ENCODE measurements at regions not wholly inside any gene's neighbourhood (a gene's known extent, or its start where the extent isn't known, plus 50 kb on each side); places are given as distances from the start of the nearest gene placed in this dataset.

DNA sequence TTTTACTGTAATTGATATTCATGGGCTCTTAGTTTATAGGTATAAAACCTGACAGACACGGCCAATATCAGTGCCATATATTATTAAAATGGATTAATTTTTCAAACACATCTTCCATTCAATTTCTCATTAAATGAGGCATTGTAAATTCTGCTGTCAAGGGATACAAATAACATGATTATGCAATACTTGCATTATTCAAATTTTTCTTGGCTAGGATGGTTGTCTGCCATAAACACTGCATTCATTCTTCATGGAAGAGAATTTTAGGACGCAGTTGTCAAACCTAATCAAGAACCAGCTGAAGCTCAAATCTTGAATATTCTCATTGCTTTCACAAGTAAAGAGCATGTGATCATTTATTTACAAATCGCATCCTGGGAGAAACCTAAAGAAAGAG is 255.6 kb downstream of the RDH14 start:
- Mint-ChIP-seq H3K27me3 (peaks cover 0 to 17% (median 2%) of the 10 kb centered on the region in 5 donors), H3K4me1 (no peaks in the 10 kb centered on the region), H3K9me3 (peaks cover 0 to 4% (median 0%) of the 10 kb centered on the region in 9 donors), H3K36me3 (no peaks in the 10 kb centered on the region), H3K4me3 (no peak overlapping the region), H3K27ac (no peak overlapping the region)
- no peak for DNase-seq
- no peak for ATAC-seq
- POLR2A ChIA-PET: no interaction called here

DNA sequence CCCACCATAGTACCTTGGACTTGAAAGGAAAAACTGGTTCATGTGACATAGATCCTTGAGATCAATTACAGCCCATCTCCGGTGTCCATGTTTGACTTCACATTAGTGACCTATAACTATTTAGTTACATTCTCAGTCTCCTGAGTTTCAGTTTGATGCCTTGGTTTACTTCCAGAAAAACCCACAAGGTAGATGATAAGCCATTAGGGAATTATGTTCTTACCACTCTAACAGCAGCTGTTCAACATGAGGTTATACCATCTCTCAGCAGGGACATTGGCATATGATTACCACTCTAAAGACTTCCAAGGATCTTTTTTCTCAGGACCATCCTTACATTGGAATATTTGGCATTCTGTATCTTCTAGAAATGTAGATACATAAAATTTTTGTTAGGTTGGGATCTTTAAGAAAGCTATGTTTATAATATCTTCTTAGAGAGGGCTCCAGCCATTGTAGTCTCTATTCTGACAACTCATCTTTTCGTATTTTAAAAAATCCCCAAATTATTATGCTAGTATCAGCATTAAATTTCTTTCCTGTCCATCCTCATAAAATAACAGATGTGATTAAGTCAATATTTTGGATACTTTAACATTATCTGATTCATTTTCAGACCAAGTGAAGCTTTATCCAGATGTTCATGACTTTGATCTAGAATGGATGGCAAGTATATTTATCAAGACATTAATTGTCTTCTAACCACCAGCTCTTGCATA is 258.9 kb downstream of the RDH14 start:
- Mint-ChIP-seq H3K27me3 (peaks cover 0 to 14% (median 0%) of the 10 kb centered on the region in 5 donors), H3K9me3 (no peaks in the 10 kb centered on the region), H3K27ac (no peak overlapping the region), H3K36me3 (no peaks in the 10 kb centered on the region), H3K4me3 (no peak overlapping the region), H3K4me1 (no peaks in the 10 kb centered on the region)
- POLR2A ChIA-PET: no interaction called here
- DNase-seq: no peak
- ATAC-seq: no peak

DNA sequence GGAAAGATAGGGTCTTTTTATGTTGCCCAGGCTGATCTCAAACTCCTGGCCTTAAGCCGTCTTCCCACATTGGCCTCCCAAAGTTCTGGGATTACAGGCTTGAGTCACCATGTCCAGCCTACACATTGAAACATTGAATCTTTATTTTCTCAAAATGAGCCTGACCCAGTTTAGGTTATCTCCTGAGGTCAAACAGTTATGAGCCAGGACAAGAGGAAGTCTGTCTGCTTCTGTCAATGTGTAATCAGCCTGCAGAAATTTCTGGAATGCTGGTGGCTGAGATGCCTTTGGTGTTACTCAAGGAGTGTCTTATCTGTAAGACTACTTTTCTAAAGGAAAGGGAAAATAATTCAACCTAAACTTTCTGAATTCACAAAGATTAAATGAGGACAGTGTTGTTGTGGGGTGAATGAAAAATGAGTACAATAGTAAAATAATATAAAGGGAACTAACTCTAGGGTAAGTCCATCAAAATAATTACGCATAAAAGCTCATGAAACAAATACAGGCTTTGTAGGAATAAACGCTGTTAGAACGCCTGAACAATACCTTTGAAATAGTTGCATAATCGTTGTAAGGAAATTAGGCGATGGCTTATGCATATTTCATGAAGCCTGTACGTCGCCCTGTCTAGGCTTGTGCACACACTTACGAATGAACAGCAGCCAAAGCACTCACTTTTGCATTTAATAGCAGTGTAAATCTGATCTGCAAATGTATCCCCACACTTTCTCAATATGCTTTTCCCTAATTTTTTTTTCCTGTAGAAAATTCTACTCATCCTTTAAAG is 260.8 kb downstream of the RDH14 start:
- POLR2A ChIA-PET: no interaction called here
- H3K27ac Mint-ChIP-seq: no peak overlapping the region

DNA sequence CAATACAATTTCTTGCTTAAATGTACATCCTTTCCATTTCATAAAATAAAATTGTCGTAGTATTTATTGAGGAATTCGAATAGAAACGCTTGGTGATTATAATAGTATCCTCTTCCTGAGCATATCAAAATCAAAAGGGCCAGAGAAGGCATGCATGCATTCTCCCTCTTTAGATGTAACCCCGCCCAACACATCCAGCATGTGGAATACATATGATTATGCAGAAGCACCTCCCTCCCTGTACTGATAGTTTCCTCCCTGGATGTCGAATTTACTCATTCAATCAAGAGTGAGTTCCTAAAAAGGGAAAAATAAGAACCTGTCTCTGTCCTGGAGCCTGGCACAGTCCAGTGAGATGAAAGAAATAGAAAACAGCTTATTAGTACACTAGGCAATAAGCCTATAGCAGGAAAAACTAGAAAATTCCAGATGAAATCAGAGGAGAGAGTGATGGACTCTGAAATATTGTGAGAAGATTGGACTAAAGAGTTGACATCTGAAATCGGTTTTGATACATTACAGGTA is 262.9 kb downstream of the RDH14 start:
- Mint-ChIP-seq H3K4me1 (no peaks in the 10 kb centered on the region), H3K27me3 (peaks cover 0 to 1% (median 0%) of the 10 kb centered on the region in 5 donors), H3K9me3 (no peaks in the 10 kb centered on the region), H3K4me3 (no peak overlapping the region), H3K36me3 (no peaks in the 10 kb centered on the region), H3K27ac (no peak overlapping the region)
- no peak for ATAC-seq
- POLR2A ChIA-PET: no interaction called here
- no peak for DNase-seq

More for the DNA sequence above, 260.8 kb downstream of the RDH14 start:
- Mint-ChIP-seq H3K36me3 (no peaks in the 10 kb centered on the region), H3K4me1 (no peaks in the 10 kb centered on the region), H3K27me3 (peaks cover 0 to 7% (median 0%) of the 10 kb centered on the region in 5 donors), H3K9me3 (no peaks in the 10 kb centered on the region), H3K4me3 (no peak overlapping the region)
- no peak for ATAC-seq
- DNase-seq: no peak

DNA sequence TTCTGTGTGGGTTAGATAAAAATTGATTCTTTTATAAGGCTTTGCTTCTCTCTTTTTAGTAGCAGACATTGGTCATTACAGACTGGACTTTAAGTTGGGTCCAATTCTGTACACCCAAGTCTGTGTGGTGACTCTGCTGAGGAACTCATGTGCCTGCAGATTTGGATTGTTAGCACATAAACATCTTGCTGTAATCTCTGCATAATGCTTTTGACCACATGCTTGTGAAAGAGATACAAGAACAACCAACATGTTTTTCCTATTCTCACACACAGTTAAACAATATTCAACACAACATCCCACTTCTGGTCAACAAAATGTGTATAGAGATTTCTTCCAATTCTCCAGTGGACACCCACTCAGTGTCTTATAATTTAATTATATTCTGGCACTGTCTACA is 270.1 kb downstream of the RDH14 start:
- Mint-ChIP-seq H3K4me3 (no peak overlapping the region), H3K9me3 (peaks cover 0 to 3% (median 0%) of the 10 kb centered on the region in 9 donors), H3K27me3 (peaks cover 0 to 10% (median 2%) of the 10 kb centered on the region in 5 donors), H3K36me3 (no peaks in the 10 kb centered on the region), H3K4me1 (no peaks in the 10 kb centered on the region), H3K27ac (no peak overlapping the region)
- no peak for ATAC-seq
- no peak for DNase-seq
- POLR2A ChIA-PET: no interaction called here

DNA sequence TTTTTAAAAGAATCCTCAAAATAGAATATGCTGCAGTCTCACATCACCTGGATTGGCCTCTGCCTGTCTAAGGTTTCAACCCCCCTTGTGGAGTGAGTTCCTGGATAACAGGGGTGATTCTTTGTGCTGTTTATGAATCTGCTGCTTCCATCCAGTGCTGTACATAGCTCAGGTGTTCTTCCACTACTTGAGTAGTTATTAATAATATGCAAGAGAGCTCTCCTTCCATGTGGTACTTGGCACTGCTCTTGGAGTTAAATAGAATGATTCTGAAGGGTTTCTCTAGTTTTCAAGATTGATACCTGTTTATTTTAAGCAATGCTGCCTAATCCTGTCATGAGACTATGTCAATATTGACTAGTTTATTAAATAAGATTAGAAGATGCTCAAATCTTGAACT is 273.6 kb downstream of the RDH14 start:
- Mint-ChIP-seq H3K27ac (no peak overlapping the region), H3K36me3 (no peaks in the 10 kb centered on the region), H3K27me3 (peaks cover 0 to 10% (median 5%) of the 10 kb centered on the region in 5 donors), H3K4me1 (no peaks in the 10 kb centered on the region), H3K9me3 (peaks cover 0 to 9% (median 0%) of the 10 kb centered on the region in 9 donors), H3K4me3 (no peak overlapping the region)
- ATAC-seq: no peak
- no peak for DNase-seq
- POLR2A ChIA-PET: no interaction called here

DNA sequence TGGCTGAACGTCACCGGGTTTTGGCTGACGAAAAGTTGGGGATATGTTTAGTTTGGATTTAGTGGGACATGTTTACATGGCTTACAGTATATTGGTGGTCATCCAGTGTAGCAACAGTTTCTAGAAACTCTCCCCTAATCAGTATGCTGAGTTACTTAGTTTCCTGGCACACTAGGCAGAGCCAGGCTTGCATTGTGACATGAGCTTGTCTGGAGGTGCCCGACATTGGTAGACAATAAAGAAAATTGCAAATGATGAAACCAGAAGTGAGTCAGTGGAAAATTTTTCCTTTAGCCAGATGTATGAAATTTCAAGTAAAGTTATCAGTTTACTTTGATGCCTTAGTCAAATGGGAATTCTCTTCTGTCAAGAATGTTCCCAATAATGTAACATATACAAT is 276.1 kb downstream of the RDH14 start:
- H3K36me3 Mint-ChIP-seq: no peaks in the 10 kb centered on the region
- no peak for ATAC-seq
- POLR2A ChIA-PET: no interaction called here
- H3K4me1 Mint-ChIP-seq: no peaks in the 10 kb centered on the region
- H3K9me3 Mint-ChIP-seq: peaks cover 0 to 13% (median 0%) of the 10 kb centered on the region in 9 donors
- no peak overlapping the region for H3K27ac Mint-ChIP-seq
- H3K27me3 Mint-ChIP-seq: peaks cover 0 to 8% (median 7%) of the 10 kb centered on the region in 5 donors
- no peak for DNase-seq
- no peak overlapping the region for H3K4me3 Mint-ChIP-seq

DNA sequence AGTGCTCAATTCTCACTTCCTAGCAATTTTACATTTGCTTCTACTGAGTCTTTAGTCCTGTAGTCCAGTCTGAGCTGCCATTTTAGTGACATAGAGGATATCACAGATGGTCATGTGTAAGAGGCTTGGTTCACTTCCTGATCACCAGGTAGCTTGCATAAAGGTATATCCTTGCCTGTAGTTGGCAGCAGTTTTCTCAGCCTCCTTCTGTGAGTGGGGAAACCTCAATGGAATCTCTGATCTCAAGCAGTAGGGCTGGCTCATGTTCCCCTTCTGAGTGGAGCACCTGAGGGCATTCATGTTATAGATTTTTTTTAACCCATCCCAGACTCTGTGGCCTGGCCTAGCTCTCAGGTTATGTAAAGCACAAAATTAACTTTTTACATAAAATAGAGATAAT is 278.4 kb downstream of the RDH14 start:
- H3K27me3 Mint-ChIP-seq: peaks cover 0 to 8% (median 0%) of the 10 kb centered on the region in 5 donors
- no peaks in the 10 kb centered on the region for H3K36me3 Mint-ChIP-seq
- ATAC-seq (no peak), DNase-seq (no peak)
- peaks cover 0 to 13% (median 0%) of the 10 kb centered on the region in 9 donors for H3K9me3 Mint-ChIP-seq
- no peak overlapping the region for H3K27ac Mint-ChIP-seq
- no peaks in the 10 kb centered on the region for H3K4me1 Mint-ChIP-seq
- no peak overlapping the region for H3K4me3 Mint-ChIP-seq
- POLR2A ChIA-PET: no interaction called here

DNA sequence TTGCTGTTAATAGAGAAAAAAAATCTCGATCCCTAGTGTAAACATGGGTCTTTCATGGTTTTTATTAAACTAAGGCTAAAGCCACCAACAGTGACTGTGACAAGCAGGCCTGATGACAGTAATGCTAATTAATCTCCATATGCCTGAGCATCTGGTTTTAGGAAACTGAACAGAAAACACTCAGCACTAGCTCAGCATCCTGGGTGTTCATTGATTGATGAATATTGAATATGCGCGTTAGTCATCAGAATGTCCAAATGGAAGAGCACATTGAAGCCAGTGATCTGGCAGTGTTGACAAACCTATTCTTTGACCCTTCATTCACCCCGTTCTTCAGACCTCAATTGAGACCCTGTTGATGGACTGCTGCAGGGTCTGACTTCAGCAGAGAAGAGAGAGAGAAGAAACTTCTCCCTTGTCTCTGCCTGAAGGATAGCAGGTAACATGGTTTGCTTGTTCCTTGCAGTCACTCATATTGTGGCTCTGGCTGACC is 283.8 kb downstream of the RDH14 start:
- ATAC-seq (no peak), DNase-seq (no peak)
- Mint-ChIP-seq H3K27me3 (peaks cover 0 to 3% (median 0%) of the 10 kb centered on the region in 5 donors), H3K4me1 (no peaks in the 10 kb centered on the region), H3K27ac (no peak overlapping the region), H3K36me3 (no peaks in the 10 kb centered on the region), H3K4me3 (no peak overlapping the region), H3K9me3 (peaks cover 0 to 7% (median 0%) of the 10 kb centered on the region in 9 donors)
- POLR2A ChIA-PET: no interaction called here

DNA sequence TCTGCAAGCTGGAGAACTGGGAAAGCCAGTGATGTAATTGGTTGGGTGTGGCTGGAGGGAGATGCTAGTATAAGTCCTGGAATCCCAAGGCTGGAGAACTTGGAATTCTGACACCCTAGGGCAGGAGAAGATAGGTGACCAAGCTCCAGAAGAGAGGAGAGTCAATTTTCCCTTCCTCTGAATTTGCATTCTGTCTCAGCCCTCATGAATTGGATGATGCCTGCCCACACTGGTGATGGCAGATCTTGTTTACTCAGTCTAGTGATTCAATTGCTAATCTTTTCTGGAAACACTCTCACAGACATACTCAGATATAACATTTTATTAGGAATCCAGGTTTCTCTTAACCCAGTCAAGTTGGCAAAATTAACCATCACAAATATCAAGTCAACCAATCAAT is 287.2 kb downstream of the RDH14 start:
- Mint-ChIP-seq H3K36me3 (no peaks in the 10 kb centered on the region), H3K4me1 (no peaks in the 10 kb centered on the region), H3K9me3 (peaks cover 0 to 7% (median 0%) of the 10 kb centered on the region in 9 donors), H3K4me3 (no peak overlapping the region), H3K27me3 (peaks cover 0 to 1% (median 0%) of the 10 kb centered on the region in 5 donors), H3K27ac (peak overlapping the region in 1 of 10 donors; percentile 37)
- POLR2A ChIA-PET: no interaction called here
- DNase-seq: no peak
- ATAC-seq: no peak

DNA sequence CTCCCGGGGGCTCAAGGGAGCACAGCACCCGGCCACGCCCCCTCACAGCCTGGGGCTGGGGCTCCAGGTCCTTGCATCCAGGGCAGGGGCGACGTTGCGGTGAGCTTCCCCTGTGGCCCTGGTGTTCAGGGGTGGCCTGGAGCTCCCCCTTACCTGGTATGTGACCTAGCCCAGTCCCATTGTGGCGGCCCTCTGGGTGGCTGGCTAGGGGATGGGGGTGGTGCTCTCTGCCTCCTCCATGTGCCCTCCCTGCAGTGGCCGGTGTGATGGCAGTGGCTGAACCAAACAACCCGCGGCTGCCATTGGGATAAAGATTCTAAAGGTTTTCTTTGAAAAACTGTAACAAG is 288.3 kb downstream of the RDH14 start:
- no peaks in the 10 kb centered on the region for H3K36me3 Mint-ChIP-seq
- POLR2A ChIA-PET: no interaction called here
- H3K4me1 Mint-ChIP-seq: no peaks in the 10 kb centered on the region
- DNase-seq (no peak), ATAC-seq (no peak)
- H3K9me3 Mint-ChIP-seq: peaks cover 0 to 7% (median 0%) of the 10 kb centered on the region in 9 donors
- H3K27ac Mint-ChIP-seq: no peak overlapping the region
- no peak overlapping the region for H3K4me3 Mint-ChIP-seq
- peaks cover 0 to 1% (median 0%) of the 10 kb centered on the region in 5 donors for H3K27me3 Mint-ChIP-seq

DNA sequence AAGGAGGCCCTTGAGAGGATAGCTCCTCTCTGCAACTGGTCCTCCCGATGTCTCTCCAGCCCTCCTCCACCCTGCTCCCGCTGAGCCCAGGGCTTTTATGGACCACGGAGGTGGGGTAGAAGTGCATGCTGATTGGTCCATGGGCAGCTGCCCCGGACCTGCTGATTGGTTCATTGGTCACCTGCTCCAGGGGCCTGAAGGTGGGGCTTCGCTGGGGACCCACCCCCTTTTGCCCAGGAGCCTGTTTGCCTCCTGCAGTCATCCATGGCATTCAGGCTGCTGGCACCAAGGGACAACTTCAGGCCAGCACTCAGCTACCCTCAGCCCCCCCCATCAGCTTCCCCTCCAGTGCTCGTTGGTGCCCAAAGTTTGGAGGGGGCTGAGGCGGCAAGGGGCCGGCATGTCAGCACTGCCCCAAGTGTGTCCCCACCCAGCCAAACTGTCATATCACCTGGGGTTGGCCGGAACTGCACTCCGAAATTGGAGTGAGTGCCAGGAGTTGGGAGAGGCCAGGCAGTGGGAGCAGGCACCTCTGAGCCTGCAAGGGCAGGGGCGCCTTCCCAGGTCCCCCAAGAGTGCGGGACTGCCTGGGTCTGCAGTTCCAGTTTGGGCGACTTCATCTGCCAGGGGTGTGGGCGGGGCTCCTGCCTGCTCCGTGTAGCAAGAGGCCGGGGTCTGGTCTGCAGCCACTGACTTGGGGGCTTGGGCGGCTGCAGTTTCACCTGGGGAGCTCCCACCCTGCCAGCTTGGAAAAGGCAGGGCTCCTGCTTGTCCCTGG is 288.9 kb downstream of the RDH14 start:
- Mint-ChIP-seq H3K4me3 (no peak overlapping the region), H3K4me1 (no peaks in the 10 kb centered on the region), H3K27ac (no peak overlapping the region), H3K36me3 (no peaks in the 10 kb centered on the region), H3K9me3 (peaks cover 0 to 7% (median 0%) of the 10 kb centered on the region in 9 donors), H3K27me3 (peaks cover 0 to 1% (median 0%) of the 10 kb centered on the region in 5 donors)
- ATAC-seq: no peak
- DNase-seq: no peak
- POLR2A ChIA-PET: no interaction called here

DNA sequence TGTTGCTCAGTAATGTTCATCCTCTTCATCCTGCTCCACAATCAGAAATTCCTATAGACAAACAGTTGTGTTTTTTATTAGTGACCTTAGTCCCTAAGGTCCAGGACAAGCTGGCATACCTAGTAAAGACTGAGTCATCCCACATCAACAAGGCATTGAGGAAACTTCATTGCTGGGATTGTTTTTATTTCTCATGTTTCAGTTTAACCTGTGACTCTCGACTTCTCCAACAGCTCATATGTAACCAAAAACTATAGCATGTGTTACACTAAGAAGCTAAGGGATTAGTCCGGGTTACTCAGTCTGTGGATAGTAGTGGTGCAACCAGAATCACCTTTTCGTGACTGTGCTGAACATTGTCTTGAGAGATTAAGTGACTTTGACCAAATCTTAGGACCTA is 292.1 kb downstream of the RDH14 start:
- DNase-seq (no peak), ATAC-seq (no peak)
- Mint-ChIP-seq H3K27me3 (peaks cover 0 to 7% (median 0%) of the 10 kb centered on the region in 5 donors), H3K9me3 (peaks cover 0 to 5% (median 0%) of the 10 kb centered on the region in 9 donors), H3K4me3 (no peak overlapping the region), H3K36me3 (no peaks in the 10 kb centered on the region), H3K4me1 (no peaks in the 10 kb centered on the region), H3K27ac (no peak overlapping the region)
- POLR2A ChIA-PET: no interaction called here

All from naive thymus-derived CD8-positive, alpha-beta T cell (primary cell).